PC-3 (cell line): ENCODE measurements at regions not wholly inside any gene's neighbourhood (a gene's known extent, or its start where the extent isn't known, plus 50 kb on each side); places are given as distances from the start of the nearest gene placed in this dataset.

Experiments used
- ATAC-seq: fragments of 200-7000 bp; cut with Tn5 transposase; 2 replicates; pipeline ENCODE4 v1.9.1; 2020; ENCODE audit warnings: mild to moderate bottlenecking, moderate library complexity
- BruUV-seq: library from RNA; stranded (reverse); fragments of 400-500 nt; replicated peaks from 2 replicates; lab custom pipeline; 2021; lab: Mats Ljungman, UMichigan
- CTCF ChIA-PET: fragments of 300-600 bp; sonication (Branson Sonifier 250); formaldehyde crosslinking; loops from one replicate; lab custom pipeline; 2022; ENCODE audit warnings: antibody characterized with exemption; lab: Charles Lee
- POLR2A ChIA-PET: fragments of 300-600 bp; sonication (Branson Sonifier 250); formaldehyde crosslinking; loops from one replicate; lab custom pipeline; 2022; ENCODE audit warnings: antibody characterized with exemption; ENCODE audit not compliant: unreplicated experiment; lab: Charles Lee
- DNase-seq: peaks from one replicate; pipeline ENCODE4 v3.0.0-alpha.2; 2015
- H2AFZ ChIP-seq: fragments of 300-600 bp; sonication (generic); 2 replicates; pipeline ENCODE4 v1.6.0; 2016; ENCODE audit warnings: antibody characterized with exemption, low read length
- H3F3A ChIP-seq: fragments of 300-600 bp; sonication (generic); one replicate; pipeline ENCODE4 v1.6.0; 2017; ENCODE audit warnings: antibody characterized with exemption, low read length, control low read depth, mild to moderate bottlenecking; ENCODE audit not compliant: unreplicated experiment
- H3K27ac ChIP-seq: fragments of 300-600 bp; sonication (generic); 2 replicates; pipeline ENCODE4 v1.5.1; 2016; ENCODE audit warnings: mild to moderate bottlenecking, low read length
- H3K27me3 ChIP-seq: fragments of 300-600 bp; sonication (generic); 2 replicates; pipeline ENCODE4 v1.6.1; 2016; ENCODE audit warnings: low read length, mixed read lengths
- H3K36me3 ChIP-seq: fragments of 300-600 bp; sonication (generic); 2 replicates; pipeline ENCODE4 v1.6.1; 2016; ENCODE audit warnings: low read depth, mixed run types, low read length, mixed read lengths
- H3K4me1 ChIP-seq: fragments of 300-600 bp; sonication (generic); 2 replicates; pipeline ENCODE4 v1.5.1; 2016; ENCODE audit warnings: low read length; ENCODE audit not compliant: insufficient read depth
- H3K4me2 ChIP-seq: fragments of 300-600 bp; sonication (generic); 2 replicates; pipeline ENCODE4 v1.6.0; 2016; ENCODE audit warnings: low read length
- H3K4me3 ChIP-seq: fragments of 300-600 bp; sonication (generic); 2 replicates; pipeline ENCODE4 v1.5.1; 2016; ENCODE audit warnings: mild to moderate bottlenecking, low read length, mixed read lengths
- H3K79me2 ChIP-seq: fragments of 300-600 bp; sonication (generic); 2 replicates; pipeline ENCODE4 v1.6.1; 2017; ENCODE audit warnings: low read length, mixed read lengths
- H3K9ac ChIP-seq: fragments of 300-600 bp; sonication (generic); 2 replicates; pipeline ENCODE4 v1.6.0; 2016; ENCODE audit warnings: mild to moderate bottlenecking, low read length
- H3K9me2 ChIP-seq: fragments of 300-600 bp; sonication (generic); replicated peaks from 2 replicates; pipeline ENCODE4 v1.6.1; 2016; ENCODE audit warnings: mixed run types, low read length, mixed read lengths
- H3K9me3 ChIP-seq: fragments of 300-600 bp; sonication (generic); 2 replicates; pipeline ENCODE4 v1.6.1; 2016; ENCODE audit warnings: low read length, mixed read lengths
- H4K20me1 ChIP-seq: fragments of 300-600 bp; sonication (generic); 2 replicates; pipeline ENCODE4 v1.6.1; 2016; ENCODE audit warnings: low read length, mixed read lengths
- CTCF ChIP-seq: fragments of 300-600 bp; sonication (generic); conservative IDR thresholded peaks from 2 replicates; pipeline ENCODE4 v1.5.1; 2017; ENCODE audit warnings: antibody characterized with exemption, low read depth, mild to moderate bottlenecking, low read length
- EZH2 ChIP-seq: fragments of 300-600 bp; sonication (generic); IDR thresholded peaks from one replicate; pipeline ENCODE4 v1.6.1; 2017; ENCODE audit warnings: antibody characterized with exemption, mild to moderate bottlenecking, low read length; ENCODE audit not compliant: unreplicated experiment
- EZH2phosphoT487 ChIP-seq: fragments of 300-600 bp; sonication (generic); IDR thresholded peaks from 2 replicates; pipeline ENCODE4 v1.6.1; 2018; ENCODE audit warnings: mild to moderate bottlenecking, antibody characterized with exemption, low read length, borderline replicate concordance
- intact Hi-C: fragments of 100-400 bp; cut with micrococcal nuclease; formaldehyde crosslinking; loops from 2 replicates; pipeline ENCODE4 v1.9.0; 2023

GRCh38 chr1:60448850-60449249 lies 375.3 kb upstream of the C1orf87 start:
- CTCF ChIA-PET, result no interaction called here
- intact Hi-C loops, result no loop called here

GRCh38 chr1:60444680-60445079 lies 371.1 kb upstream of the C1orf87 start:
- ATAC-seq, result no peak
- no peak overlapping the region for H3K27ac ChIP-seq
- no peaks in the 10 kb centered on the region for H3K4me1 ChIP-seq
- no peaks in the 10 kb centered on the region for H3K79me2 ChIP-seq
- H2AFZ ChIP-seq, result no peak overlapping the region
- ChIA-PET CTCF (no interaction called here), POLR2A (no interaction called here)
- H3K4me3 ChIP-seq, result no peak overlapping the region
- H3K36me3 ChIP-seq, result no peaks in the 10 kb centered on the region
- no TSS peak for BruUV-seq
- no peaks in the 10 kb centered on the region for H3K9me3 ChIP-seq
- intact Hi-C loops, result no loop called here
- TF ChIP-seq EZH2phosphoT487 (no peak), EZH2 (no peak), CTCF (no peak)
- H3F3A ChIP-seq, result no peaks in the 10 kb centered on the region
- no peak overlapping the region for H3K4me2 ChIP-seq
- no peaks in the 10 kb centered on the region for H3K9me2 ChIP-seq
- H4K20me1 ChIP-seq, result no peaks in the 10 kb centered on the region
- H3K27me3 ChIP-seq, result no peaks in the 10 kb centered on the region; the same call in 1 of the 2 replicates
- no peak overlapping the region for H3K9ac ChIP-seq
- DNase-seq, result no peak

More at GRCh38 chr1:60448850-60449249, 375.3 kb upstream of the C1orf87 start:
- Histone ChIP-seq H3F3A (no peaks in the 10 kb centered on the region), H3K4me3 (no peak overlapping the region), H3K9me2 (no peaks in the 10 kb centered on the region), H2AFZ (no peak overlapping the region), H3K27ac (no peak overlapping the region), H3K4me1 (no peaks in the 10 kb centered on the region), H4K20me1 (no peaks in the 10 kb centered on the region), H3K36me3 (no peaks in the 10 kb centered on the region), H3K9ac (no peak overlapping the region), H3K79me2 (no peaks in the 10 kb centered on the region), H3K27me3 (no peaks in the 10 kb centered on the region), H3K9me3 (no peaks in the 10 kb centered on the region), H3K4me2 (no peak overlapping the region)
- POLR2A ChIA-PET, result no interaction called here
- TF ChIP-seq CTCF (no peak), EZH2phosphoT487 (no peak), EZH2 (no peak)
- ATAC-seq (no peak), DNase-seq (no peak)
- no TSS peak for BruUV-seq

- no peak overlapping the region for H3K4me3 ChIP-seq
Observed at GRCh38 chr1:60436186-60436585, 362.6 kb upstream of the C1orf87 start.

More at GRCh38 chr1:60436186-60436585, 362.6 kb upstream of the C1orf87 start:
- H2AFZ ChIP-seq, result no peak overlapping the region
- ChIA-PET CTCF (no interaction called here), POLR2A (no interaction called here)
- H3K79me2 ChIP-seq, result no peaks in the 10 kb centered on the region
- no peaks in the 10 kb centered on the region for H4K20me1 ChIP-seq
- no peaks in the 10 kb centered on the region for H3K4me1 ChIP-seq
- H3K36me3 ChIP-seq, result no peaks in the 10 kb centered on the region
- H3K9me2 ChIP-seq, result no peaks in the 10 kb centered on the region
- no peak for TF ChIP-seq EZH2
- no peak for TF ChIP-seq CTCF
- TF ChIP-seq EZH2phosphoT487, result no peak
- intact Hi-C loops, result no loop called here
- H3F3A ChIP-seq, result no peaks in the 10 kb centered on the region
- no peak overlapping the region for H3K27ac ChIP-seq
- no TSS peak for BruUV-seq
- no peaks in the 10 kb centered on the region for H3K27me3 ChIP-seq
- ATAC-seq (no peak), DNase-seq (no peak)
- no peak overlapping the region for H3K4me2 ChIP-seq
- no peak overlapping the region for H3K9ac ChIP-seq
- no peaks in the 10 kb centered on the region for H3K9me3 ChIP-seq
